ENCODE measurements at regions not wholly inside any gene's neighbourhood (a gene's known extent, or its start where the extent isn't known, plus 50 kb on each side); places are given as distances from the start of the nearest gene placed in this dataset.

- no peak for FAIRE-seq
- no peak for DNase-seq (ENCODE audit: low read depth in 1 of 2, low spot score in 2 of 2)
- POLR2A ChIA-PET (ENCODE audit: partially characterized antibody) = no interaction called here
These were observed 494.1 kb downstream of the TLE1 start for GRCh38 chr9:81195206-81195605.

More at GRCh38 chr9:81195206-81195605, 494.1 kb downstream of the TLE1 start:
- Histone ChIP-seq H2BK120ac (replicated peaks; ENCODE audit: low read depth, low read length) (no peak overlapping the region), H3K79me1 (ENCODE audit: low read depth, low read length) (no peaks in the 10 kb centered on the region), H2AK5ac (ENCODE audit: low read depth, low read length) (no peak overlapping the region), H4K20me1 (replicated peaks in 1 of 2; ENCODE audit: control insufficient read depth in 1 of 2, insufficient read depth in 2 of 2, low read length in 2 of 2) (no peaks in the 10 kb centered on the region), H3K79me2 (ENCODE audit: control insufficient read depth in 1 of 2, insufficient read depth in 2 of 2, low read length in 2 of 2) (no peaks in the 10 kb centered on the region), H2BK20ac (ENCODE audit: low read length) (no peak overlapping the region), H2BK5ac (ENCODE audit: low read depth, low read length) (no peak overlapping the region), H3K4ac (replicated peaks; ENCODE audit: insufficient read length, low read depth, low read length) (no peak overlapping the region), H3K4me1 (replicated peaks in 1 of 4; ENCODE audit: control insufficient read depth in 3 of 4, insufficient read depth in 4 of 4, low read length in 3 of 4) (no peaks in the 10 kb centered on the region), H3K27ac (ENCODE audit: low read depth, low read length) (no peak overlapping the region), H2BK15ac (ENCODE audit: low read length) (no peak overlapping the region), H2AFZ (ENCODE audit: low read length) (no peak overlapping the region), H2BK12ac (ENCODE audit: low read depth, low read length) (no peak overlapping the region), H3K18ac (ENCODE audit: extremely low read depth, low read length) (no peak overlapping the region), H3K4me2 (ENCODE audit: insufficient read depth in 1 of 2, low read depth in 2 of 2, low read length in 2 of 2) (no peak overlapping the region), H3K23ac (ENCODE audit: insufficient read length) (no peak overlapping the region), H3K9ac (replicated peaks in 1 of 4; ENCODE audit: extremely low read depth in 1 of 4, low read depth in 3 of 4, low read length in 3 of 4) (no peak overlapping the region), H4K5ac (ENCODE audit: insufficient read length, low read depth, low read length) (no peak overlapping the region), H3K36me3 (ENCODE audit: control insufficient read depth in 2 of 4, insufficient read depth in 4 of 4, low read length in 3 of 4) (no peaks in the 10 kb centered on the region), H3K56ac (replicated peaks; ENCODE audit: insufficient read length, low read depth, low read length) (no peak overlapping the region), H4K8ac (ENCODE audit: extremely low read depth, insufficient read depth, low read length) (no peak overlapping the region), H3K14ac (ENCODE audit: insufficient read length) (no peak overlapping the region), H4K91ac (replicated peaks; ENCODE audit: insufficient read length, low read length) (no peak overlapping the region), H3K27me3 (replicated peaks in 1 of 4; ENCODE audit: control insufficient read depth in 3 of 4, extremely low read depth in 1 of 4, insufficient read depth in 3 of 4, low read length in 3 of 4) (no peaks in the 10 kb centered on the region), H3K4me3 (ENCODE audit: extremely low read depth in 1 of 4, insufficient read depth in 2 of 4, low read depth in 3 of 4, low read length in 4 of 4) (no peak overlapping the region), H3K23me2 (ENCODE audit: low read depth, low read length) (peaks cover 2% of the 10 kb centered on the region; the same call in 1 of the 2 replicates), H3K9me3 (ENCODE audit: insufficient read depth in 2 of 2, low read depth in 1 of 2, low read length in 1 of 2) (no peaks in the 10 kb centered on the region)
- 99% methylated on average over 4 of the region's 4 CpGs; no CpG with 5 or more reads in 1 of the 2 experiments for WGBS, 2 experiments (ENCODE audit: extremely low coverage in 1 of 2, insufficient coverage in 1 of 2, insufficient read length in 1 of 2, insufficient replicate concordance in 2 of 2, low coverage in 1 of 2, low lambda C conversion rate in 2 of 2, missing lambda C conversion rate in 1 of 2)
- TF ChIP-seq NANOG (IDR thresholded peaks at IDR 0.05; ENCODE audit: insufficient read depth, low read depth, low read length, poor library complexity, severe bottlenecking) = no peak
- CTCF ChIA-PET (ENCODE audit: partially characterized antibody) = no interaction called here
